Activated T-helper 2 cell treated with anti-CD3 and anti-CD28 coated beads, Interferon-gamma antibody, Interleukin-2, Interleukin-4, amounts not matched to agents 10 μg/mL and 5 μg/mL and 100 μg/mL, durations not matched to agents 14 hours and 24 hours and 36 hours (primary cell): ENCODE measurements at regions not wholly inside any gene's neighbourhood (a gene's known extent, or its start where the extent isn't known, plus 50 kb on each side); places are given as distances from the start of the nearest gene placed in this dataset.
"Not testable (repeated sequence)": the region's sequence is repeated elsewhere in the genome, so short reads cannot be mapped to it uniquely, and the experiment has no call there.

ENCODE experiments used
- DNase-seq: peaks from one replicate; pipeline ENCODE4 v3.0.0; 2021; ENCODE audit warnings: low spot score
- H3K27ac Mint-ChIP-seq: one replicate; pipeline ENCODE4 v1.8.0; 2021; ENCODE audit warnings: mixed read lengths
- H3K27me3 Mint-ChIP-seq: one replicate; pipeline ENCODE4 v1.8.0; 2021; ENCODE audit warnings: low read depth, mixed read lengths
- H3K36me3 Mint-ChIP-seq: one replicate; pipeline ENCODE4 v1.8.0; 2021; ENCODE audit warnings: low read depth, mixed read lengths
- H3K4me1 Mint-ChIP-seq: one replicate; pipeline ENCODE4 v1.8.0; 2021; ENCODE audit warnings: low read depth, mixed read lengths
- H3K4me3 Mint-ChIP-seq: one replicate; pipeline ENCODE4 v1.8.0; 2021; ENCODE audit warnings: low read depth, mild to moderate bottlenecking, moderate library complexity, mixed read lengths
- H3K9me3 Mint-ChIP-seq: one replicate; pipeline ENCODE4 v1.8.0; 2021; ENCODE audit warnings: mixed read lengths
- intact Hi-C: fragments of 100-400 bp; cut with micrococcal nuclease; formaldehyde crosslinking; loops from one replicate; pipeline ENCODE4 v1.15.1; 2023

- intact Hi-C loops = no loop called here
- no peaks in the 10 kb centered on the region for H3K4me1 Mint-ChIP-seq
- no peak for DNase-seq
- no peaks in the 10 kb centered on the region for H3K36me3 Mint-ChIP-seq
- H3K4me3 Mint-ChIP-seq = no peak overlapping the region
- no peaks in the 10 kb centered on the region for H3K9me3 Mint-ChIP-seq
- no peak overlapping the region for H3K27ac Mint-ChIP-seq
- H3K27me3 Mint-ChIP-seq = no peaks in the 10 kb centered on the region
Observed at GRCh38 chr1:104125266-104125665, 375.6 kb downstream of the AMY1C start.

- no peaks in the 10 kb centered on the region for H3K36me3 Mint-ChIP-seq
- H3K9me3 Mint-ChIP-seq = no peaks in the 10 kb centered on the region
- intact Hi-C loops = no loop called here
- H3K4me1 Mint-ChIP-seq = no peaks in the 10 kb centered on the region
- no peak overlapping the region for H3K27ac Mint-ChIP-seq
- H3K4me3 Mint-ChIP-seq = no peak overlapping the region
- no peak for DNase-seq
- H3K27me3 Mint-ChIP-seq = no peaks in the 10 kb centered on the region
Observed at GRCh38 chr1:104125970-104126369, 376.3 kb downstream of the AMY1C start.

GRCh38 chr1:104132382-104132973 lies 382.8 kb downstream of the AMY1C start:
- DNase-seq = no peak
- Mint-ChIP-seq H3K36me3 (no peaks in the 10 kb centered on the region), H3K27me3 (no peaks in the 10 kb centered on the region), H3K4me1 (no peaks in the 10 kb centered on the region), H3K4me3 (no peak overlapping the region), H3K27ac (no peak overlapping the region), H3K9me3 (peaks cover 19% of the 10 kb centered on the region)
- intact Hi-C loops = no loop called here

GRCh38 chr1:104135036-104135435 lies 385.3 kb downstream of the AMY1C start:
- H3K9me3 Mint-ChIP-seq = peaks cover 24% of the 10 kb centered on the region
- H3K27me3 Mint-ChIP-seq, H3K27ac Mint-ChIP-seq, H3K36me3 Mint-ChIP-seq, H3K4me1 Mint-ChIP-seq, H3K4me3 Mint-ChIP-seq, intact Hi-C loops, DNase-seq: not testable (repeated sequence)

GRCh38 chr1:104136621-104137020 lies 386.9 kb downstream of the AMY1C start:
- intact Hi-C loops = no loop called here
- Mint-ChIP-seq H3K9me3 (peaks cover 27% of the 10 kb centered on the region), H3K36me3 (no peaks in the 10 kb centered on the region), H3K4me3 (no peak overlapping the region), H3K27ac (no peak overlapping the region), H3K27me3 (no peaks in the 10 kb centered on the region), H3K4me1 (no peaks in the 10 kb centered on the region)
- DNase-seq = no peak

- H3K27me3 Mint-ChIP-seq = no peaks in the 10 kb centered on the region
- H3K4me3 Mint-ChIP-seq = no peak overlapping the region
- peaks cover 37% of the 10 kb centered on the region for H3K9me3 Mint-ChIP-seq
- DNase-seq = no peak
- H3K36me3 Mint-ChIP-seq = no peaks in the 10 kb centered on the region
- intact Hi-C loops = no loop called here
- H3K4me1 Mint-ChIP-seq = no peaks in the 10 kb centered on the region
- H3K27ac Mint-ChIP-seq = no peak overlapping the region
Observed at GRCh38 chr1:104156738-104157137, 407.0 kb downstream of the AMY1C start.

- H3K27me3 Mint-ChIP-seq = no peaks in the 10 kb centered on the region
- H3K4me1 Mint-ChIP-seq = no peaks in the 10 kb centered on the region
- no peaks in the 10 kb centered on the region for H3K36me3 Mint-ChIP-seq
- no peak overlapping the region for H3K4me3 Mint-ChIP-seq
- intact Hi-C loops = no loop called here
- peaks cover 22% of the 10 kb centered on the region for H3K9me3 Mint-ChIP-seq
- no peak for DNase-seq
- no peak overlapping the region for H3K27ac Mint-ChIP-seq
Observed at GRCh38 chr1:104163912-104164476, 414.3 kb downstream of the AMY1C start.

- Mint-ChIP-seq H3K27me3 (no peaks in the 10 kb centered on the region), H3K9me3 (peaks cover 25% of the 10 kb centered on the region), H3K4me1 (no peaks in the 10 kb centered on the region), H3K4me3 (no peak overlapping the region), H3K36me3 (no peaks in the 10 kb centered on the region), H3K27ac (no peak overlapping the region)
- no peak for DNase-seq
- intact Hi-C loops = no loop called here
Observed at GRCh38 chr1:104172243-104172681, 422.6 kb downstream of the AMY1C start.

- Mint-ChIP-seq H3K4me1 (no peaks in the 10 kb centered on the region), H3K36me3 (no peaks in the 10 kb centered on the region), H3K27me3 (no peaks in the 10 kb centered on the region), H3K27ac (no peak overlapping the region), H3K4me3 (no peak overlapping the region), H3K9me3 (peaks cover 6% of the 10 kb centered on the region)
- no peak for DNase-seq
- intact Hi-C loops = no loop called here
Observed at GRCh38 chr1:104182251-104182650, 432.6 kb downstream of the AMY1C start.

GRCh38 chr1:104189207-104189606 lies 439.5 kb downstream of the AMY1C start:
- Mint-ChIP-seq H3K9me3 (peaks cover 23% of the 10 kb centered on the region), H3K4me1 (no peaks in the 10 kb centered on the region), H3K27me3 (no peaks in the 10 kb centered on the region), H3K4me3 (no peak overlapping the region), H3K27ac (no peak overlapping the region), H3K36me3 (no peaks in the 10 kb centered on the region)
- intact Hi-C loops = no loop called here
- no peak for DNase-seq

GRCh38 chr1:104190821-104191220 lies 441.1 kb downstream of the AMY1C start:
- H3K36me3 Mint-ChIP-seq = no peaks in the 10 kb centered on the region

GRCh38 chr1:104195395-104195794 lies 445.7 kb downstream of the AMY1C start:
- H3K27ac Mint-ChIP-seq = no peak overlapping the region
- intact Hi-C loops = no loop called here
- peaks cover 46% of the 10 kb centered on the region for H3K9me3 Mint-ChIP-seq
- no peak for DNase-seq
- no peaks in the 10 kb centered on the region for H3K27me3 Mint-ChIP-seq
- H3K4me3 Mint-ChIP-seq = no peak overlapping the region
- no peaks in the 10 kb centered on the region for H3K4me1 Mint-ChIP-seq
- no peaks in the 10 kb centered on the region for H3K36me3 Mint-ChIP-seq

More at GRCh38 chr1:104190821-104191220, 441.1 kb downstream of the AMY1C start:
- Mint-ChIP-seq H3K27ac (no peak overlapping the region), H3K4me1 (no peaks in the 10 kb centered on the region), H3K27me3 (no peaks in the 10 kb centered on the region), H3K9me3 (peaks cover 35% of the 10 kb centered on the region), H3K4me3 (no peak overlapping the region)
- intact Hi-C loops = no loop called here
- no peak for DNase-seq

GRCh38 chr1:104196136-104196535 lies 446.4 kb downstream of the AMY1C start:
- intact Hi-C loops = no loop called here
- no peak overlapping the region for H3K27ac Mint-ChIP-seq
- H3K4me1 Mint-ChIP-seq = no peaks in the 10 kb centered on the region
- H3K27me3 Mint-ChIP-seq = no peaks in the 10 kb centered on the region
- H3K36me3 Mint-ChIP-seq = no peaks in the 10 kb centered on the region
- no peak for DNase-seq
- H3K4me3 Mint-ChIP-seq = no peak overlapping the region
- H3K9me3 Mint-ChIP-seq = peaks cover 46% of the 10 kb centered on the region

- intact Hi-C loops = no loop called here
- Mint-ChIP-seq H3K9me3 (peaks cover 43% of the 10 kb centered on the region), H3K27me3 (no peaks in the 10 kb centered on the region), H3K4me3 (no peak overlapping the region), H3K36me3 (no peaks in the 10 kb centered on the region), H3K27ac (no peak overlapping the region), H3K4me1 (no peaks in the 10 kb centered on the region)
- no peak for DNase-seq
Observed at GRCh38 chr1:104197516-104197915, 447.8 kb downstream of the AMY1C start.
